ENCODE measurements at regions not wholly inside any gene's neighbourhood (a gene's known extent, or its start where the extent isn't known, plus 50 kb on each side); places are given as distances from the start of the nearest gene placed in this dataset.
A peak's percentile ranks its signal among the peaks of the same experiment; 100 is the strongest.
"Not testable (repeated sequence)": the region's sequence is repeated elsewhere in the genome, so short reads cannot be mapped to it uniquely, and the experiment has no call there.

DNA sequence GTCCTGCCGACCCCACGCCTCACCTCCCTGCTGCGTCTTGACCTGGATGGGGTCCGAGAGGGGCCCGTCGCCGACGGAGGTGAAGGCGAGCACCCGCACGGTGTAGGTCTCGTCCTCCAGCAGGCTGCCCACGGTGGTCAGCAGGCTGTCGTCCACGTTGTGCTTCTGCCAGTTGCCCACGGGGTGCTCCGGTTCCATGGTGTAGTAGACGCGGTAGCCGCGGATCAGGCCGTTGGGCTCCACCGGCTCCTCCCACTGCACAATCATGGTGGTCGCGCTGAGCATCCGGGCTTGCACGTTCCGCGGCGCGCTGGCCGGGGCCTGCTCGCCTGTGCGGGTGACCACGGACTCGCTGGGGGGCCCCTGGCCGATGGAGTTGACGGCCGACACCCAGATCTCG lies 96.7 kb downstream of the PTPRS start:
- H3K4me3 Mint-ChIP-seq: no peak overlapping the region
- Histone ChIP-seq H3K36me3 (replicated peaks in 1 of 2; ENCODE audit: control insufficient read depth in 1 of 2, insufficient read depth in 2 of 2, low read length in 2 of 2) (no peaks in the 10 kb centered on the region), H4K20me1 (ENCODE audit: insufficient read depth, low read length) (no peaks in the 10 kb centered on the region), H3K9ac (ENCODE audit: insufficient read depth, low read length, poor library complexity, severe bottlenecking) (no peak overlapping the region), H3K27ac (ENCODE audit: low read depth in 1 of 2, low read length in 2 of 2) (no peak overlapping the region), H3K4me3 (replicated peaks in 1 of 3; ENCODE audit: low read depth in 2 of 3, low read length in 3 of 3) (no peak overlapping the region), H2AFZ (ENCODE audit: insufficient read depth, low read depth, low read length, poor library complexity, severe bottlenecking) (no peak overlapping the region), H3K9me3 (replicated peaks in 1 of 2; ENCODE audit: control insufficient read depth in 1 of 2, insufficient read depth in 1 of 2, low read length in 2 of 2) (no peaks in the 10 kb centered on the region), H3K4me1 (ENCODE audit: control insufficient read depth in 1 of 2, insufficient read depth in 2 of 2, low read length in 2 of 2) (no peaks in the 10 kb centered on the region), H3K79me2 (ENCODE audit: insufficient read depth, low read length) (no peaks in the 10 kb centered on the region), H3K27me3 (ENCODE audit: control insufficient read depth in 2 of 2, insufficient read depth in 2 of 2, low read length in 2 of 2) (no peaks in the 10 kb centered on the region), H3K4me2 (replicated peaks; ENCODE audit: extremely low read depth, low read length, poor library complexity, severe bottlenecking) (no peak overlapping the region)
- H3K27me3 Mint-ChIP-seq (ENCODE audit: low read depth in 3 of 3): peaks cover 2 to 4% (median 2%) of the 10 kb centered on the region in 3 donors
- DNase-seq: no peak
- H3K36me3 Mint-ChIP-seq: no peaks in the 10 kb centered on the region
- intact Hi-C loops (cut with micrococcal nuclease): no loop called here
- WGBS (ENCODE audit: insufficient coverage): 97% methylated on average over 34 of the region's 40 CpGs
- TF ChIP-seq CTCF (IDR thresholded peaks at IDR 0.05): no peak
- no peak overlapping the region for H3K27ac Mint-ChIP-seq
- no peaks in the 10 kb centered on the region for H3K4me1 Mint-ChIP-seq
- H3K9me3 Mint-ChIP-seq: peaks cover 0 to 3% (median 0%) of the 10 kb centered on the region in 7 donors

DNA sequence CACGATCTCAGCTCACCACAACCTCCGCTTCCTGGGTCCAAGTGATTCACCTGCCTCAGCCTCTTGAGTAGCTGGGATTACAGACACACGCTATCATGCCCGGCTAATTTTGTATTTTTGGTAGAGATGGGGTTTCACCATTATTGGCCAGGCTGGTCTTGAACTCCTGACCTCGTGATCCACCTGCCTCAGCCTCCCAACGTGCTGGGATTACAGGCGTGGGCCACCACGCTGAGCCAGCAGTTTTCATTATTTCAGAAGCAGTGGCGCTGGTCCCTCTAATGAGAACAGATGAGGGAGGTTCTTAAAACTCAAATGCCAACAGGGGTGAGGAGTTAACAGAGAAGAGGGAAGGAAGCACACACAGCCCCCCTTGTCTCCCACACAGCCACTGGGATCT lies 98.7 kb downstream of the PTPRS start:
- intact Hi-C loops (cut with micrococcal nuclease); H3K9me3 ChIP-seq (replicated peaks in 1 of 2; ENCODE audit: control insufficient read depth in 1 of 2, insufficient read depth in 1 of 2, low read length in 2 of 2); H4K20me1 ChIP-seq (ENCODE audit: insufficient read depth, low read length); H3K27me3 ChIP-seq (ENCODE audit: control insufficient read depth in 2 of 2, insufficient read depth in 2 of 2, low read length in 2 of 2); H3K4me3 ChIP-seq (replicated peaks in 1 of 3; ENCODE audit: low read depth in 2 of 3, low read length in 3 of 3); H3K9ac ChIP-seq (ENCODE audit: insufficient read depth, low read length, poor library complexity, severe bottlenecking); DNase-seq; H3K27me3 Mint-ChIP-seq (ENCODE audit: low read depth in 3 of 3); H3K4me1 ChIP-seq (ENCODE audit: control insufficient read depth in 1 of 2, insufficient read depth in 2 of 2, low read length in 2 of 2); H3K36me3 Mint-ChIP-seq; H3K4me2 ChIP-seq (replicated peaks; ENCODE audit: extremely low read depth, low read length, poor library complexity, severe bottlenecking); H2AFZ ChIP-seq (ENCODE audit: insufficient read depth, low read depth, low read length, poor library complexity, severe bottlenecking); H3K4me3 Mint-ChIP-seq; H3K79me2 ChIP-seq (ENCODE audit: insufficient read depth, low read length); H3K27ac ChIP-seq (ENCODE audit: low read depth in 1 of 2, low read length in 2 of 2); H3K9me3 Mint-ChIP-seq; H3K36me3 ChIP-seq (replicated peaks in 1 of 2; ENCODE audit: control insufficient read depth in 1 of 2, insufficient read depth in 2 of 2, low read length in 2 of 2); H3K4me1 Mint-ChIP-seq: not testable (repeated sequence)
- peak overlapping the region in 1 of 7 donors; percentile 15 for H3K27ac Mint-ChIP-seq
- 91% methylated on average over 6 of the region's 9 CpGs for WGBS (ENCODE audit: insufficient coverage)

Measured in CD14-positive monocyte (primary cell).